Neural progenitor cell (in vitro differentiated cells): ENCODE measurements at regions not wholly inside any gene's neighbourhood (a gene's known extent, or its start where the extent isn't known, plus 50 kb on each side); places are given as distances from the start of the nearest gene placed in this dataset.

ENCODE experiments used
- DNase-seq: peaks from one replicate; pipeline ENCODE4 v3.0.0-alpha.2; 2016; ENCODE audit warnings: low spot score
- H2AFZ ChIP-seq: fragments of 200-600 bp; sonication (generic); replicated peaks from 2 replicates; pipeline ENCODE4 v1.6.1; 2016; ENCODE audit warnings: antibody characterized with exemption
- H3F3A ChIP-seq: fragments of 200-600 bp; sonication (generic); 2 replicates; pipeline ENCODE4 v1.6.1; 2016; ENCODE audit warnings: antibody characterized with exemption, low read depth
- H3K27ac ChIP-seq: fragments of 200-600 bp; sonication (generic); 2 replicates; pipeline ENCODE4 v1.5.1; 2016; ENCODE audit warnings: mild to moderate bottlenecking
- H3K27me3 ChIP-seq: fragments of 200-600 bp; sonication (generic); 2 replicates; pipeline ENCODE4 v1.6.1; 2016; ENCODE audit warnings: mild to moderate bottlenecking, moderate library complexity
- H3K36me3 ChIP-seq: fragments of 200-600 bp; sonication (generic); 2 replicates; pipeline ENCODE4 v1.5.1; 2016
- H3K4me1 ChIP-seq: fragments of 200-600 bp; sonication (generic); 2 replicates; pipeline ENCODE4 v1.6.1; 2016; ENCODE audit warnings: mixed run types
- H3K4me2 ChIP-seq: fragments of 200-600 bp; sonication (generic); 2 replicates; pipeline ENCODE4 v1.6.1; 2016
- H3K4me3 ChIP-seq: fragments of 200-600 bp; sonication (generic); 2 replicates; pipeline ENCODE4 v1.5.1; 2016
- H3K79me2 ChIP-seq: fragments of 200-600 bp; sonication (generic); 2 replicates; pipeline ENCODE4 v1.6.1; 2016; ENCODE audit warnings: low read depth
- H3K9ac ChIP-seq: fragments of 200-600 bp; sonication (generic); 2 replicates; pipeline ENCODE4 v1.6.1; 2016
- H3K9me3 ChIP-seq: fragments of 200-600 bp; sonication (generic); 2 replicates; pipeline ENCODE4 v1.5.1; 2016; ENCODE audit warnings: low read depth
- H4K20me1 ChIP-seq: fragments of 200-600 bp; sonication (generic); 2 replicates; pipeline ENCODE4 v1.6.1; 2016; ENCODE audit warnings: low read depth
- H3K27ac Mint-ChIP-seq: 3 replicates; pipeline ENCODE4 v1.8.0; 2021; ENCODE audit warnings: mixed read lengths
- H3K27me3 Mint-ChIP-seq: 2 replicates; pipeline ENCODE4 v1.8.0; 2022; ENCODE audit warnings: low read depth, mild to moderate bottlenecking, inconsistent platforms, moderate library complexity, mixed read lengths; ENCODE audit not compliant: insufficient read depth
- H3K36me3 Mint-ChIP-seq: 3 replicates; pipeline ENCODE4 v1.8.0; 2021; ENCODE audit warnings: mixed read lengths
- H3K4me1 Mint-ChIP-seq: 3 replicates; pipeline ENCODE4 v1.8.0; 2021; ENCODE audit warnings: mixed read lengths
- H3K4me3 Mint-ChIP-seq: 3 replicates; pipeline ENCODE4 v1.8.0; 2021; ENCODE audit warnings: mild to moderate bottlenecking, moderate library complexity, mixed read lengths
- H3K9me3 Mint-ChIP-seq: 3 replicates; pipeline ENCODE4 v1.8.0; 2020; ENCODE audit warnings: mixed read lengths
- CTCF ChIP-seq: fragments of 200-600 bp; sonication (generic); IDR thresholded peaks from 2 replicates; pipeline ENCODE4 v1.5.1; 2017; ENCODE audit warnings: antibody characterized with exemption, mild to moderate bottlenecking
- EZH2 ChIP-seq: fragments of 200-600 bp; sonication (generic); IDR thresholded peaks from 2 replicates; pipeline ENCODE4 v1.6.1; 2017; ENCODE audit warnings: antibody characterized with exemption, mild to moderate bottlenecking, moderate library complexity
- EZH2phosphoT487 ChIP-seq: fragments of 200-600 bp; sonication (generic); IDR thresholded peaks from 2 replicates; pipeline ENCODE4 v1.6.1; 2017; ENCODE audit warnings: antibody characterized with exemption

DNA sequence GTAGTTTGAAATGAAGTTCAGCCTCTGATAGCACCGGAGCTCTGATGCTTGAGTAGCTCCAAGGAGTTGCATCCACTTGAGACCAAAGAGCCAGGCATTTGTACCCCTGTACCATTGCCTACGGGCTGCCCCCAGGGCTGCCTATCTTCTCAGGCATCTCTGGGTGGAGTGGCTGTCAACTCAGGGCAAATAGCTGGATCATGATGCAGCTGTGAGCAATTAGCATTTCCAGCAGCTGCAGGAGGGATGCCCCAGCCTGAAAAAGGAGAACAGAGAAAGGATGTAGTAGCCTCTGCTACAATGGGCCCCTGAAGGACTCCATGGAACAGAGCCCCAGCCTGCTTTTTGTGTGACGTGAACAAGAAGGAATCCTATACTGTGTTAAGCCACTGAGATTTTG lies 492.6 kb downstream of the BCOR start:
- no peak overlapping the region for H3K4me3 ChIP-seq
- H3K4me2 ChIP-seq = no peak overlapping the region
- H3K4me3 Mint-ChIP-seq = no peak overlapping the region
- H3K36me3 Mint-ChIP-seq = no peaks in the 10 kb centered on the region
- H2AFZ ChIP-seq = no peak overlapping the region
- no peak overlapping the region for H3K9ac ChIP-seq
- no peaks in the 10 kb centered on the region for H3F3A ChIP-seq
- peak; percentile 41 for DNase-seq
- peaks cover 11% of the 10 kb centered on the region for H3K9me3 Mint-ChIP-seq
- no peaks in the 10 kb centered on the region for H3K36me3 ChIP-seq
- no peaks in the 10 kb centered on the region for H3K79me2 ChIP-seq
- peaks cover 13% of the 10 kb centered on the region for H3K4me1 ChIP-seq
- no peak overlapping the region for H3K27ac ChIP-seq
- H3K27me3 ChIP-seq = no peaks in the 10 kb centered on the region
- no peaks in the 10 kb centered on the region for H4K20me1 ChIP-seq
- H3K9me3 ChIP-seq = no peaks in the 10 kb centered on the region
- TF ChIP-seq EZH2phosphoT487 (no peak), CTCF (no peak)
- no peak overlapping the region for H3K27ac Mint-ChIP-seq
- H3K27me3 Mint-ChIP-seq = peaks cover 17% of the 10 kb centered on the region
- H3K4me1 Mint-ChIP-seq = peaks cover 20% of the 10 kb centered on the region

DNA sequence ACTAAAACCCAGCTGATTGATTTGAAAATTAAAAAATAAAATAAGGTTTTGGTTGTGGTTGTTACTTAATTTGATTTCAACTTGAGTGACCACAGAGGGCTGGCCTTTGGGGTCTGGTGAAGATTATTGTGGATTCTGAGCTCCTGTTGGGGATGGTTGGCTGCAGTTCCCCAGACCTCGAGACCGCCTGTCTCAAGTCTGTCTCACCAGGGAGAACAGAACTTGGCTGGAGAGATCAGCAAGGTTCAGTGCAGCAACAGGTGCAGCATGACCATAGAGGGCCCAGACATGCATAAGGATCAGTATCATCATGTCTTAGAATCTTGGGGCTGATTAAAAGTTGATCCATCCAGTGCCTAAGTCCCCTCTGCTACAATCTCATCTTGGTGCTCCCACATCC lies 491.9 kb downstream of the BCOR start:
- no peak overlapping the region for H3K4me2 ChIP-seq
- Mint-ChIP-seq H3K27me3 (peaks cover 16% of the 10 kb centered on the region), H3K4me1 (peaks cover 19% of the 10 kb centered on the region), H3K27ac (no peak overlapping the region), H3K36me3 (no peaks in the 10 kb centered on the region), H3K4me3 (no peak overlapping the region), H3K9me3 (peaks cover 11% of the 10 kb centered on the region)
- H3K79me2 ChIP-seq = no peaks in the 10 kb centered on the region
- TF ChIP-seq CTCF (no peak), EZH2 (no peak), EZH2phosphoT487 (no peak)
- H3K4me1 ChIP-seq = peaks cover 17% of the 10 kb centered on the region
- H2AFZ ChIP-seq = no peak overlapping the region
- no peaks in the 10 kb centered on the region for H3F3A ChIP-seq
- H4K20me1 ChIP-seq = no peaks in the 10 kb centered on the region
- no peak overlapping the region for H3K27ac ChIP-seq
- no peaks in the 10 kb centered on the region for H3K27me3 ChIP-seq
- DNase-seq = no peak
- no peaks in the 10 kb centered on the region for H3K36me3 ChIP-seq
- no peaks in the 10 kb centered on the region for H3K9me3 ChIP-seq
- no peak overlapping the region for H3K4me3 ChIP-seq
- H3K9ac ChIP-seq = no peak overlapping the region

DNA sequence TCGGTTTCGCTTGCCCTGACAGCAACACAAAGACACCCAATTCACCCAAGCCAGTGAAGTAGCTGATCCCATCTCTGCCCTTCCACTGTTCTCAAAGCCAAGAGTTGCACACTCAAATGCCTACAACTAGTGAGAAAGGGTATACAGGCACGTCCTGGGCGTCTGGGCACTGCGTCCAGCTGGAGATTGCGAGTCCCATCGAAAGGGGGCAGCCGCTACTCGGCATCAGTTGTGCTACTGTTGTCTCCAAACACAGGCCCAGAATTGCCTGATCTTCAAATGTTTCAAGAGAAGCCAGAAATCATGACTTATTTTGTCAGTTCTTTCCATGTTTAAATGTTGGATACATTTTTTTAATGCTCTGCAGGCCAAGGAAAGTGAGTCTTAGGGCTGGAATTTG lies 487.8 kb downstream of the BCOR start:
- no peaks in the 10 kb centered on the region for H3K27me3 ChIP-seq
- no peak overlapping the region for H3K9ac ChIP-seq
- no peak overlapping the region for H3K4me2 ChIP-seq
- Mint-ChIP-seq H3K36me3 (no peaks in the 10 kb centered on the region), H3K4me1 (peaks cover 26% of the 10 kb centered on the region), H3K4me3 (no peak overlapping the region), H3K9me3 (peaks cover 14% of the 10 kb centered on the region), H3K27me3 (peaks cover 16% of the 10 kb centered on the region), H3K27ac (no peak overlapping the region)
- peaks cover 36% of the 10 kb centered on the region for H3K4me1 ChIP-seq
- DNase-seq = no peak
- TF ChIP-seq EZH2phosphoT487 (no peak), EZH2 (no peak), CTCF (no peak)
- no peak overlapping the region for H3K27ac ChIP-seq
- no peaks in the 10 kb centered on the region for H3K36me3 ChIP-seq
- no peaks in the 10 kb centered on the region for H3K9me3 ChIP-seq
- no peak overlapping the region for H2AFZ ChIP-seq
- peaks cover 21% of the 10 kb centered on the region for H3F3A ChIP-seq
- no peaks in the 10 kb centered on the region for H4K20me1 ChIP-seq
- H3K79me2 ChIP-seq = no peaks in the 10 kb centered on the region
- no peak overlapping the region for H3K4me3 ChIP-seq

- Histone ChIP-seq H3K4me3 (no peak overlapping the region), H3K27me3 (no peaks in the 10 kb centered on the region), H4K20me1 (no peaks in the 10 kb centered on the region), H3K79me2 (no peaks in the 10 kb centered on the region), H3K9ac (no peak overlapping the region), H3K9me3 (no peaks in the 10 kb centered on the region), H2AFZ (no peak overlapping the region), H3K4me2 (peak overlapping the region; percentile 25), H3K27ac (no peak overlapping the region), H3F3A (peaks cover 23% of the 10 kb centered on the region), H3K36me3 (no peaks in the 10 kb centered on the region), H3K4me1 (peaks cover 33% of the 10 kb centered on the region)
- Mint-ChIP-seq H3K4me3 (no peak overlapping the region), H3K27me3 (peaks cover 18% of the 10 kb centered on the region), H3K27ac (no peak overlapping the region), H3K36me3 (no peaks in the 10 kb centered on the region), H3K4me1 (peaks cover 26% of the 10 kb centered on the region), H3K9me3 (peaks cover 14% of the 10 kb centered on the region)
- no peak for DNase-seq
- TF ChIP-seq EZH2 (no peak), CTCF (no peak), EZH2phosphoT487 (no peak)
Observed at GRCh38 chrX:39611468-39611867, 486.3 kb downstream of the BCOR start.
